GM12891 (cell line): ENCODE measurements at regions not wholly inside any gene's neighbourhood (a gene's known extent, or its start where the extent isn't known, plus 50 kb on each side); places are given as distances from the start of the nearest gene placed in this dataset.

Source experiments
- DNase-seq: peaks from one replicate; pipeline ENCODE4 v3.0.0; 2011; ENCODE audit warnings: low spot score; ENCODE audit not compliant: insufficient read length
- FAIRE-seq: peaks from 2 replicates; lab custom pipeline; 2011; peaks lifted over from hg19 to GRCh38; lab: Jason Lieb, UNC
- PAX5 ChIP-seq: IDR thresholded peaks from 2 replicates; pipeline ENCODE4 v1.6.1; 2011; ENCODE audit warnings: low read length, moderate library complexity, mild to moderate bottlenecking; ENCODE audit not compliant: insufficient read depth, severe bottlenecking
- POLR2A ChIP-seq: IDR thresholded peaks from 2 replicates; pipeline ENCODE4 v1.6.1; 2011; ENCODE audit warnings: low read depth, low read length, control low read depth
- POLR2AphosphoS5 ChIP-seq: IDR thresholded peaks from 2 replicates; pipeline ENCODE4 v1.6.1; 2011; ENCODE audit warnings: low read depth, low read length, control low read depth
- POU2F2 ChIP-seq: IDR thresholded peaks from 2 replicates; pipeline ENCODE4 v1.6.1; 2011; ENCODE audit warnings: low read depth, mild to moderate bottlenecking, control low read depth, low read length, moderate library complexity
- SPI1 ChIP-seq: IDR thresholded peaks from 2 replicates; pipeline ENCODE4 v1.6.1; 2011; ENCODE audit warnings: low read depth, low read length, control low read depth
- TAF1 ChIP-seq: IDR thresholded peaks from 2 replicates; pipeline ENCODE4 v1.6.1; 2011; ENCODE audit warnings: low read depth, low read length, control low read depth

GRCh38 chr16:51951668-51952298, 595.2 kb downstream of the TOX3 start:
- TF ChIP-seq SPI1: no peak
- TF ChIP-seq PAX5: no peak
- no peak for TF ChIP-seq POLR2AphosphoS5
- TF ChIP-seq POU2F2: no peak
- TF ChIP-seq POLR2A: no peak
- TF ChIP-seq TAF1: no peak
- DNase-seq: no peak

GRCh38 chr16:51950118-51950780, 596.7 kb downstream of the TOX3 start:
- TF ChIP-seq PAX5 (no peak), POLR2A (no peak), POU2F2 (no peak), SPI1 (no peak), TAF1 (no peak), POLR2AphosphoS5 (no peak)
- DNase-seq (no peak), FAIRE-seq (no peak)

More at GRCh38 chr16:51951668-51952298, 595.2 kb downstream of the TOX3 start:
- FAIRE-seq: no peak

GRCh38 chr16:51949282-51949681, 597.7 kb downstream of the TOX3 start:
- no peak for TF ChIP-seq POLR2AphosphoS5
- no peak for TF ChIP-seq TAF1
- no peak for TF ChIP-seq SPI1
- no peak for TF ChIP-seq PAX5
- no peak for TF ChIP-seq POLR2A
- no peak for TF ChIP-seq POU2F2
- no peak for DNase-seq
- FAIRE-seq: no peak

GRCh38 chr16:51941412-51941811, 605.5 kb downstream of the TOX3 start:
- DNase-seq (no peak), FAIRE-seq (no peak)
- TF ChIP-seq POU2F2 (no peak), SPI1 (no peak), TAF1 (no peak), POLR2AphosphoS5 (no peak), PAX5 (no peak), POLR2A (no peak)

- no peak for DNase-seq
- TF ChIP-seq TAF1: no peak
- no peak for TF ChIP-seq PAX5
- no peak for TF ChIP-seq SPI1
- TF ChIP-seq POLR2A: no peak
- no peak for TF ChIP-seq POU2F2
- no peak for FAIRE-seq
These were observed 606.8 kb downstream of the TOX3 start for GRCh38 chr16:51940183-51940582.

GRCh38 chr16:51939378-51939871, 607.5 kb downstream of the TOX3 start:
- TF ChIP-seq POLR2AphosphoS5 (no peak), SPI1 (no peak), TAF1 (no peak), POU2F2 (no peak), PAX5 (no peak), POLR2A (no peak)
- DNase-seq (no peak), FAIRE-seq (no peak)

- DNase-seq (no peak), FAIRE-seq (no peak)
- TF ChIP-seq POLR2AphosphoS5 (no peak), POU2F2 (no peak), PAX5 (no peak), SPI1 (no peak), TAF1 (no peak), POLR2A (no peak)
These were observed 608.1 kb downstream of the TOX3 start for GRCh38 chr16:51938861-51939260.

- DNase-seq: no peak
- no peak for TF ChIP-seq TAF1
- TF ChIP-seq POLR2AphosphoS5: no peak
- no peak for TF ChIP-seq POU2F2
- TF ChIP-seq SPI1: no peak
- TF ChIP-seq PAX5: no peak
- no peak for TF ChIP-seq POLR2A
- FAIRE-seq: no peak
These were observed 609.2 kb downstream of the TOX3 start for GRCh38 chr16:51937771-51938170.

- TF ChIP-seq POU2F2 (no peak), POLR2A (no peak), PAX5 (no peak), POLR2AphosphoS5 (no peak), TAF1 (no peak), SPI1 (no peak)
- FAIRE-seq: no peak
- no peak for DNase-seq
These were observed 610.1 kb downstream of the TOX3 start for GRCh38 chr16:51936846-51937245.
